ENCODE measurements at regions not wholly inside any gene's neighbourhood (a gene's known extent, or its start where the extent isn't known, plus 50 kb on each side); places are given as distances from the start of the nearest gene placed in this dataset.

DNA sequence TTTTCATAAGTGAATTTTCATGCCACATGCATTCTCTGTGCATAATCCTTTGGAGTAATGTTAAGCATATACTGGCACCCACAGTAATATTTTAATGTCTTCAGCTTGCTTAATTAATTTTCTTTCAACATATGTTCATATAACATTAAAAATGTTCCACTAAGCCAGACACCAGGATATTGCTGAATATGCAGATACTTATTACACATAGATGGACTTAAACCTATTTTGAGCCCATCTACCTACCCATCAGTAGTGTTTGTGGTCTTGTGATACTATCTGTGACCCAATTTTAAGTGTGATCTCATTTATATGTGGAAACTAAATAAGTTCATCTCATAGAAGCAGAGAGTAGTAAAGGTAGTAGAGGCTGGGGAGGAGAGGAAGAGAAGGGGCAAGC is 379.5 kb upstream of the JAG1 start:
- DNase-seq, result no peak

DNA sequence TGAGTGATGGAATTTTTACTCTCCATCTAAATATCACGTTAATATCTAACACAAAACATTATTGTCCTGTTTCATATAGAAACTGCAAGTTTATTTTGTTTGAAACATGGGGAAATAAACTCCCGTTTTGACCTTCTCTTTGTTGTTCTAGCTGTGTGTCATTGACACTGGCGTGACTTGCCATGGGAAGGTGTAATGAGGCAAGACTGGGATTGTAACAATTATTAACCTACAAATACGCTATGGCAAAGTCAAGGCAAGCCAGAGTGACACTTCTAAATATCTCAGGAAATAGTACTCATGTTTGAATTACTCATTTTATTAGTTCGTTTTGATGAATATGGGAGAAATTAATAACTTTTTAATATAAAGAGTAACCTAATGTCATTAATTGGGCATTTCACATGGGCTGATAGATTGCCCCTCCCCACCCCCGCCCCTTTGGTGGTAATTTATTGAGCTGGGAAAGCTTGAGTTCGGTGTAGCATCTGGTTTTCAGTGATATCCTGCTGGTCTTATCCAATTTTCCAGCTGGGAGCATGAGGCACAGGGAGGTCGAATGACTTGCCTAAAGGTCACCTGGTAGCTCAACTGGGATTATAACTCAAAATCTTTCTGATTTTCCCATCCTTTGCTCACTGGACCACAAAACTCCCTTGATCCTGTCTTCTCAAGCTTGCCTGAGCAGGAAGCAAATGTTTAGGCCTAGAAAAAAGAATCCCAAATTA is 380.6 kb upstream of the JAG1 start:
- DNase-seq, result no peak

DNA sequence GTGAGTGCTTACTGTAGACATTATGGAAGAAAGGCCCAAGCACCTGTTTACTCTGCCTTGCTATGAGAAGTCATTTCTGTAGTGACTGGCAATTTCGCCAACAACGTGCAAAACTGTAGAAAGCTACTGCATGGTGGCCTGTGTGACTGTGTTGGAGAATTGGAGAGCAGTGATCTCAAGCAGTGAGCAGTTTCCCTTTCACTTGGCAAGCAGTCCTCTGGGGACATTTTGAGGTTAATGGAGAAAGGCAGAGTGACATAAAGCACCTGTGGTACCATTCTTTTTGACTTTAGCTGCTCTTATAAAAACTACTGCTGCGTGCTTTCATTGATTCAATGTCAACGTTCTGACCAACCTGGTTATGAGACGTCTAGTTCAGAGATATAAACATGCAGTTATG is 382.6 kb upstream of the JAG1 start:
- no peak for DNase-seq

DNA sequence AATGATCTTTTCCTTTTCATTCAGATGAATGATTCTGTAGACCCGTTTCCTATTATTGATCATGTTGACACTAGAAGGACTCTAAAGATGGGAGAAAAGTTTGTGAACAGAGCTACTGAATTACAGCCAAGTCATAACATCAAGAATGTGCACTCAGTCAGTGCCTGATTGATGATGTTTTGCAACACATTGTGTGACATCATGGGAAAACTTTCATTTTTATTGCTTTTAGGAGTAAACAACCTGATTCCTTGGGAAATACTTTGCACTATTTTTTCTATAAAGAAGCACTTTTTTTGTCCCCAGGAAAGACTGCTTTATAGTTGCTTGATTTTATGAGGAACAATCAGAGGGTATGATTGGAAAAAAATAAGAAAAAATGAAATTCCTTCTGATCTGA is 383.8 kb upstream of the JAG1 start:
- no peak for DNase-seq

DNA sequence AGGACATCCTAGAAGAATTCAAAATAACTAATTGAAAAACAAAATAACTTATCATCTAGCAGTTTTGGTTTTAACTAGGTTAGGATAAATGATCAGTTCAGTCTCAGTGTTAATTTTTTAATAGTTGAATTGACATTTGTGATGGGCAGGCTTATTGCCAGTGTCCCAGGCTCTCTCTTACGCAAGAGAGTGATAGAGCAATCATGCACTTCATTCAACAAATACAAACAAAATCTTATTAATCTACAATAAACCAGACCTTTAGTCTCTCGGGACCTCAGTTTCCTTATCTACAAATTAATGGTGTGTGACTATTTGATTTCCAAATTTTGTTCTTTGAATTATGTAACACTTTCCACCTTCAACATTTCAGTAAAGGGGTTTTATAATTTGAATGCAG is 385.9 kb upstream of the JAG1 start:
- no peak for DNase-seq

DNA sequence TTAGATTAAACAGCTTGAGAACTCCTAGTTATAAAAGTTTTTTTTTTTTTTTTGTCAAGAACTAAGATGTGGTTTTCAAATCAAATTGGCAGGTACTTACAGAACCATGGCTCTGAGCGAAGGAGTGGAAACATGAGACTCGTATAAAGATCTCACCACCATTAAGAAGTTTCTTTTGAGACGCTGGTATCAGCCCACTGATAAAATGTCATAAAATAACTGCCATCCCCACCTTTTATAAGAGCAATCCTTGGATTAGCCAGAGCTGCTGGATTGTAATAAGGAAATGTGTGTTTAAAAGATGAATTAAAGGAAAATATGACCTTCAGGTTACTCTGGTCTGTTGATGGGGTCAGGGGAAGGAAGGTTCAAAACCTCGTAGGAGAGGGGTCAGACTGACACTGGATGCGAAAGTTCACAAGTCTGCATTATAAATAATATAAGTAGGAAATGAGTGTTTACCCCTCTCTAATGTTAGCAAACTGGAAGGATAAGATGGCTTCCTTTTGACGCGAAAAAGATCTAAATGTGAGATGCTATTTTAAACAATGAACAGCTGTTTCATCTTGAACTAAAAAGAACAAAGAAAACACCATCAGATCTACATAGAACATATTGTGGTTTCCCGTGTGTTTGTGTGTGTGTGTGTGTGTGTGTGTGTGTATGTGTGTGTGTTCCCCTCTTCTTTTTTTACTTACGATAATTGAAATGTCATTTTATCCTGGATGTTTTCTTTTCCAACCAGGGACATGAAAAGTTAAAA is 386.8 kb upstream of the JAG1 start:
- no peak for DNase-seq

DNA sequence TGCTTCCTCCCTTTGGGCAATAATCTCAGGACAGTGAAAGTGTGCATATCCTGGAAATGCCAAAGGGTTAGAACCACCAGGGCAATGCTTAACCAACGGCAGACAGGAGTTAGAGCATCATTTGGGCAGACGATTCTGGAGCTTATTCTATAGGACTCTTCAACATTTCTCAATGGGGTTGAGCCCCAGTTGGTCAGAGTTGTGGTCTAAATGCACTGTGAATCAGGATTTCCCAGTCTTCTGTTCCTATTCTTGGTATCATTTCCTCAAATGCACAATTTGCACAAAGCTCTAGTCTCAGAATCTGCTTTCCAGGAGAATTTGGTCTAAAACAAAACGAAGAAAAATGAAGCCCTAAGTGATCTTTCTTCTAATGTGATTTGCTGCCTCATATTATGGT is 389.6 kb upstream of the JAG1 start:
- no peak for DNase-seq

DNA sequence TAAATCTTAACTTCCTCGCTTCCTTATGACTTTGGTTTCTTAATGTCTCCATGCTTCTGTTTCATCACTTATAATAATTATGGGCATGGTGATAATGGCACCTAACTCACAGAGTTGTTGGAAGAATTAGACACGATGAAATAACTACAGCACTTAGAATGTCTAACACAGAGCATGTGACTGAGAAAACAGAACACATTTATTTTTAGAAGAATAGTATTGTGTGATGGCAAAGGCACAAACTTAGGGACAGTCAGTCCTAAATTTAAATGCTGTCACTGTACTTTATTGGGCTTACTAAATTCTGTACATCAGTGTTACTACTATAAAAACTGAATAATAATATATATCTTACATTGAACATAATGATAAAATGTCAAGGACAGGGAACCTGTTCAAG is 391.1 kb upstream of the JAG1 start:
- DNase-seq, result no peak

DNA sequence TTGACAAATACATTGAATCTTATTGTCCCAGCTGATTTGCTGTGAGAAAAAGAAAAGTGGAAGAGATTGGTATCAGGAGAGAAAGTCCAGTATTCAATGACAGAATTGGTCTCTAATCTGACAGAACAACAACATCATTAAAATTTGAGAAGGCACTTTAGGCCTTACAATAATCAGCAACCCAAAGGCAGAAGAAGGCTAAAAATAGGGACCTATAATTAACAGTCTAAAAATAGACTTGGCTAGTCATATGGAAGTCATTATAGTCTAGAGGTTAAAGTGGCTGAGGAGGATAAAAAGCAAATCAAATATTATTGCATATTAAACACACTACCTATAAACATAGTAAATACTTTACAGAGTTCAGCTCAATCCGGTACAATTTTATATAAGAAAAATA is 393.6 kb upstream of the JAG1 start:
- DNase-seq, result peak; percentile 20

DNA sequence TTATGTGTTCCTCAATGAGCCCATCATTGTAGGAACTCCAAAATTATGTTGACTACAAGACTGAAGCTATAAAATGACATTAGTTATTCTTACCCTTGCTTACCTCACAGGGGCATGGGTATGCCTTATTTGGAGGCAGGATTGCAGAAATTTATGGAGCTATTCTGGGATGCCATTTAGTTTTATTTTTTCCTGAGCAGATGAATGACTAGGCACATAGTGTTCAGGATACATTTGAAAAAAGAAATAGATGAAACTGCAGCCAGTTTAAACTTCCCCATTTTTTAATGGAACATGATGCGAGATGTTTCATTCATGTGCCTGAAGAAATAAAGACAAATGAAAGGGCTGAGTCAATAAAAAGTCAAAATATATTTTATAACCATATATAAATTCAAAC is 399.2 kb upstream of the JAG1 start:
- DNase-seq, result no peak

DNA sequence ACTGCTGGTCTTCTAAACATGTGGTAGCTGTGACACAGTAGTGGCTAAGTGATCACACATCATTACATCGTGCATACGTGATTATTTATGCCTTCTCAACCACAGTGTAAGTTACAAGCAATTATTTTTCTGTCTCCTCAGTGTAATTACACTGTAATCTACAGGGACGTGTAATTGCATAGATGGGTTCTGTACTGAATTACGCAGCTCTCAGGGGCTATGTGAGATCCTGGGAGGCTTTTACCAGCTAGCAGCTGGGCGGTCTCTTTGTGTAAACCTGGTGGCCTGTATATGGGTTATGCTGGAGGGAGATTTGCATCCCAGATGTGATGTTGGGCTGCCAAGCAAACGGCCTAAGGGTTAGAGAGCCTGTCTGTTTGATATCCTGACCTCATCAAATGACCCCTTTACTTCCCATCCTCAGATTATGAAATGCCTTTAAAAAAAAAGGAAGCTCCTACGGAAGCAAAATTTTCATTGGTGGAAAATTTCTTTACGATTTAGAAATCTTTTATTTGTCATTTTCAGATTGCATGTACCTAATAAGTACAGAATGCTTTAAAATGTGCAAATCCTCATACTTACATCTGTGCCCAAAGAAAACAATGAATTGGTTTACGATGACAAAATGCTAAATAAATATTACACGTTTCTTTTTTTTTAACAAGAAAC is 402.8 kb upstream of the JAG1 start:
- DNase-seq, result peak; percentile 92

DNA sequence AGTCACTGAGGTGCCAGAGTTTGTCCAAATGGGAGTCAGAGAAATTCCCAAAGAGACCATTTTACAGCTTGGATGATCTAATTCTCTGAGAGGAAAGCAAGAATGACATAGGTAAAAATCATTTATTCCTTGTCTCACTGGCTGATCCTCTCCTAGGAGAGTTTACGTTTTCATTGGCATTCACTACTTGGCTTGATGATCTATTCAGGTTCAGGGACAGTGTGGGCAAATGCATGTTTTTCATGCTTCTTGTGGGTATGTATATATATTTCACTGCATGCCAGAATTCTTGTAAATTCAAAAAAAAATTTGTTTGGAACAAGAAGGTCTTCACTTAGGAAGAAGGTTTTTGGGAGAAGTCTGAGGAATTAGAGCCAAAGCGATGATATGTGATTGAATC is 403.4 kb upstream of the JAG1 start:
- no peak for DNase-seq

DNA sequence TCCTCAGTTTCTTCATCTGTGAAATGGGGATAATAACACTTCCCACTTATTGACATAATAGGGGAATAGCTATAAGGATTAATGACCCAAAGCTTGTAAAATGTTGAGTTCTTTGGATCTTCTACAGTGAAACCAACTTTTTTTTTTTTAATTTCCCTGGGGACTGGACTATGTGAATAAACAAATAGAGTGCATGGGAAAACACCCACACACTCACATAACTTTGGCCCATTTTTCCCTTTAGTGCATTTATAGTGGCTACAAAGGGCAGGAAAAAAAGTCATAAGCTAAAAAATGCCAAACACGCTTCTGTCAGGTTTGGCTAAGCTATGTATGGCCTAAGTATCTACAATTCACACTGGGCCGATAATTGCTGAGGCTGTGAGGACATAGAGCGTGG is 406.2 kb upstream of the JAG1 start:
- DNase-seq, result no peak

DNA sequence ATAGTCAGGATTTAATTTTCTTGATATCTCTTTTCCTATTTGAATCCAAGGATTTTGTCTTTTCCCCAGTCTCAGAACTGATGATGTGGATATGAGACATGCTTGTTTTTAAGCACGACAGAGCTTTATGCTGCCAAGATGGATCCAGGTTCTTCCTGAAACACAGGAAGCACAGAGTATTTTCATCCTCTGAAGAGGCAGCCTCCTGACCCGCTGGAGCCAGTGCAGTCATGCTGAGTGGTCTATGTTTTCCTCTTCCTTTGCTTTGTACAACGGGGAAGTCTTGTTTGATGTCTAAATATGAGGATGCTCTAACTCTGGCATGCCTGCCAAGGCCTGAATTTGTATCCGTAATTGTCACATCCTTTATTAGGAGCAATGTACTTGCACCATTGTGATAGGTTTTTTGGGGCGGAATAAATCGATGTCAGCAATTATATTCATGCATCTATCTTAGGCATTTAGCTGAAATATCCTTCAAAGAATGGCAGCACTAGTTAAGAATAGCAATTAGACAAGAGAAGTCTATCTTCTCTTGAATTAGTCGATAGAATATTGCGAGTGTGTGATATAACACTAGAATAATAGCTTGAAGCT is 407.1 kb upstream of the JAG1 start:
- DNase-seq, result no peak

DNA sequence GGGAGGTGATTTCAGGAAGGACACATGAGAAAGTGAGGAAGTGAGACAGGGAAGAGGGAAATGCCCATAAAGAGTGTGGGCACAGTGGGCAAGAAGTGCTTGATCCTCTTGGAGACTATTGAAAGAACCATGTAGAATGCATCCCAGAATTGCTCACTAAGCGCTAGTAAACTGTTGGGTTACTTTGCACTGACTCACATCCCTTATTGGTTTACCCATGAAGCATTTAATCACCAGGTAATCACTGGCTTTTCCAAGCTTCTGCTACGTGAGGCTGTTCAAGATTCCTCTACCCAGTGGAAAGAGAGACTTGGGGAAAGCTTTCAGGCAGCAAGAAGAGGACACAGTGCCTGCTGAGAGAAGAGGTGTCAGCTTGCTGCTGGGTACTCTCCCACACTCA is 410.0 kb upstream of the JAG1 start:
- no peak for DNase-seq

DNA sequence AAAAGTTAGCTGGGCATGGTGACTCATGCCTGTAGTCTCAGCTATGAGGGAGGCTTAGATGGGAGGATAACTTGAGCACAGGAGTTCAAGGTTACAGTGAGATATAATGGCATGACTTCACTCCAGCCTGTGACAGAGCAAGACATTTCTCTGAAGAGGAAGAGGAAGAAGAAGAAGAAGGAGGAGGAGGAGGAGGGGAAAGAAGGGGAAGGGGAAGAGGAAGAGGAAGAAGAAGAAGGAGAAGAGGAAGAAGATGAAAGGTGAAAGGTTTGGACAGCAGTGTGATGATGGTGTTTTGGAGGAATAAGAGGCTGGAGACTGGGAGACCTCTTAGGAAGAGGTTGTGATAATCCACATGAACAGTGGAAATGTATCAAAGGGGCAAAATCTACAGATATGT is 410.7 kb upstream of the JAG1 start:
- no peak for DNase-seq

DNA sequence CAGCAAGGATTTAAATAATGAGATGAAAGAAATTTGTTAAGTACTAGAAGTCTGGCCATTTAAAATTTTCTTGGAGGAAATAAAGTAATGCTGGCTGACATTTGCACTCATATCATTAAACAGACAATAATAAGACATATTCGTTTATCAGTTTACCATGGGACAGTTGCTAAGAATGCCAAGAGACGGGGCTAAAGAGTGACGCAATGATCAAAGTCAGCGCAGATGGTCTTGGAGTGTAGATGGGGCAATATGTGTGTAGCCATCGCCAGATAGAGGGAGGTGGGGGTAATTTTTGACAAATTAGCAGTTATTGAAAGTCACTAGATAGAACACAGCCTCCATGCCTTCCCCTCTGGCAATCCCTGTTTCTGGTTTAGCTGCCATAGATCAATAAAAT is 413.2 kb upstream of the JAG1 start:
- DNase-seq, result no peak

DNA sequence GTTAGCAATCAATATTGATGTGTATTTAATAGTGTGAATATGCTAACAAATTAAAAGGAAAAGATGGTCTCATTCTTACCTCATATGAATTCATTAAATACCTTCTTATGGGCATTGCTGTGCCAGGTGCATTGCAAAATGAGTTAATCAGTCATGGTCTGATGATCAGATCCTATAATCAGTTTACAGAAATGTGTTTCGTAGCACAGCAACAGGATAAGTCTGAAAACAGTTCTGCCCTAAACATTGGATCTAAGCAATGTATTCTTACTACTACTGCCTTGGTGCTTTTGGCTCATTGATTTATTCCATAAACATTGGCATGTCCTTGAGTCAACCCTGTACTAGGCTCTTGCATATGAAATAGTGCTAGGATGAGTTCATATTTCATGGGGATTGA is 417.0 kb upstream of the JAG1 start:
- no peak for DNase-seq

DNA sequence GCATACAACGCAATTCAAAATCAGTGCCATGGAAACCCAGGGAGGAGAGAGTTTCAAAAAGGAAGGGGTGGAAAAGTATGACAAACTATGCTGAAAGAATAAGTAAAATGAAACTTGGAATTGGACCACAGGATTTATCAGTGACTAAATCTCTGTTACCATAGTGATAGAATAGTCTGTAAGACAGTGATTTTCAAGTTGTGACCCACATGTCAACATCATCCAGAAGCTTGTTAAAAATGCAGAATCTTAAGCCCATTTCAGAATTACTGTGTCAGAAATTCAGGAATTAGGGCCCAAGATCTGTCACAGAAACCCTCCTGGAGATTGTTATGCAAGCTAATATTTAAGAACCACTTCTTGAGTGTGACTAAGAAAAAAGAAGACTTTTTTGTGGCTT is 417.7 kb upstream of the JAG1 start:
- no peak for DNase-seq

DNA sequence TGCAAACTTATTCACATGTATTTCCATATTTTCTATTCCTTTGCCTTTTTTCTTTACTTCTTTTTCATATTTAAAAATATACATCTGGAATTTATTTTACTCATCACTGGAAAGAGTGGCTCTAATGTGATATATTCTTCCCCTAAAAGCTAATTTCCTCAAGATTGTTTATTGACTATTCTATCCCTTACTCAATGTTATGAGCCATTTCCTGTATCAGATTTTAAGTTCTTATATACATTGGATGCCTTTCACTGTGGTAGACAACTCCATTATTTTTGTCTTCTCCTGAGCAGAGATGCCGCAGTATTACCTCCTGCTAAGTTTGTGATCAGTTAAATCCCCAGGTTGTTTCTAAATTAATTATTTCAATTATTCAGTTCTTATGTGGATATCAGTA is 418.4 kb upstream of the JAG1 start:
- no peak for DNase-seq

DNA sequence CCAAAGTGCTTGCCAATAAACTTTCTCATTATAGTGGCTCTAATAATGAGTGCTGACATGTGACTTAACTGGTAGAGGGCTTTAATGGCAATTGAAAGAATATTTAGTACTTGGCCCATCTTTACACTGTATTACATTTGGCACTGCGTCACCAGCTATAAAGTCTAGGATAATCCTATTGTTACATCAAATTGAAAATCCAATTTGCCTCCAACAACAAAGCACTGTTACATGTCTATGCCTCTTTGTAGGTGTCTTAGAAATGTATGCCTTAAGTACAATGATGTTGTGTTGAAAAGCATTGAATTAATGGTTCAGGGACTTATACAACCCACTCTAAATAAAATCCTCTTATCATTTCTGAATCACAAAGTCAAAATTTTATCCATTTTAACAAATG is 420.4 kb upstream of the JAG1 start:
- DNase-seq, result no peak

DNA sequence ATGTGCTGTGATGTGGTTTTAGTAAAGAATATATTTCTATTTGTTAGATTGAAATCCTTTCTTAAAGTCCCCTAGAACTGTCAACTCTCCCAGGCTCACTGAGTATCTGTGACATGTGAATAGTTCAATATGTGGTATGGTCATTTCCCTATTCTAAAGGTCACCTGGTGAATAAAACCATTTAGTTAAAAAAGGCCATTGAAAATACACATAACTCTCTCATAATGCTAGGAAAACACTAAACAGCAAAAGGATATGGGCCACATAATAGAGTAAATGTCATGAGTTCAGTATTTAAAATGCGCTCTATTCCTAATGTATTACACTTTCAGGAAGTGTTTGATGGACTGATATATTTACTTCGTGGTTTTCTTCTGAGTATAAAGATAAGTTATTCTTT is 420.9 kb upstream of the JAG1 start:
- DNase-seq, result no peak

DNA sequence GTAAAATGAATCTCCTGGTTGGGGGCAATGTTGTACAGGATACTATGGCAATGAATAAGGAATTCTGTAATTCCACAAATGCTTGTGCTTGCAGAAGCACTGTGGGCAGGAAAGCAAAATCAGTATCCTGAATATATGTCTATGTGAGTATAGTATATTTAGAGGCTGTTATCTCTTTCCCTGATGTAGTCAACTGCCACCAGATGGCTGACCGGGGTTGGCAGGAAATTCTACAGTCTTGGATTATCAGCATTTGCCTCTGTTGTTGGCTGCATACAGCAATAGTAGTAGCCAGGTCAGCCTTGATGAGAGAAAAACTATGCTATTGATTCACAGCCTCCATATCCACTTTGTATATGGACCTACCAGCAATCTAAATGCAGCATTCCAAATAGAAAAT is 425.1 kb upstream of the JAG1 start:
- no peak for DNase-seq

DNA sequence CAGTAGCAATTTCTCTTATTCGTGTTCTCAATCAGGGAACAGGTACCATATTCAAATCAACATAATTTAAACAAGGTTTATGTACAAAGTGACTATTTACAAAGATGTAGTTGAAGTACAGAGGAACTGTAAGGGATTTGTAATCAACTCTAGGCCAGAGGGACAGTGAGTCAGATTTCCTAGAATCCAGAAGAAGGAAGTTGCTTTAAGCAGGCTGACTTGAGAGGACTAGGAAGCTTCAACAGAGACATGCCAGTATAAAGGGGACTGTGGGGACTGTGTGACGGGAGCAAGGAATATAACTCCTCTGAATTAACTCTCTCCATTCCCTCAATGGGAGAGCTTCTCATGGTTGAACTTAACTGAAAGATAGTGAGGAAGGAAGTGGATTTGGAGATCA is 427.4 kb upstream of the JAG1 start:
- DNase-seq, result no peak
